Common myeloid progenitor, CD34-positive (primary cell): ENCODE measurements at regions not wholly inside any gene's neighbourhood (a gene's known extent, or its start where the extent isn't known, plus 50 kb on each side); places are given as distances from the start of the nearest gene placed in this dataset.

Experiments
- CTCF ChIA-PET: fragments of 350-600 bp; sonication (Branson Sonifier 250); formaldehyde crosslinking; loops from one replicate; lab custom pipeline; 2021; ENCODE audit warnings: antibody characterized with exemption; lab: Charles Lee
- POLR2A ChIA-PET: fragments of 350-600 bp; sonication (Branson Sonifier 250); formaldehyde crosslinking; loops from one replicate; lab custom pipeline; 2021; ENCODE audit warnings: antibody characterized with exemption; lab: Charles Lee
- DNase-seq, 3 donors: peaks; one replicate each; pipeline versions ENCODE4 v3.0.0 to v3.0.0-alpha.2; 2013
- H3K27ac ChIP-seq, 2 experiments: 1 replicate in 1 of 2; 2 replicates in 1 of 2; pipeline ENCODE4 v1.7.0; 2013; ENCODE audit warnings: inconsistent platforms in 2 of 2, low read length in 2 of 2, mild to moderate bottlenecking in 2 of 2, low read depth in 1 of 2, moderate library complexity in 1 of 2; ENCODE audit not compliant: severe bottlenecking in 2 of 2, insufficient read depth in 1 of 2, poor library complexity in 1 of 2
- H3K27me3 ChIP-seq, 5 experiments: replicated peaks in 2 of 5; 1 replicate in 3 of 5; 2 replicates in 2 of 5; pipeline versions ENCODE4 v1.6.1 to v1.7.0; 2013; ENCODE audit warnings: low read length in 4 of 5, mild to moderate bottlenecking in 2 of 5, moderate library complexity in 2 of 5, inconsistent platforms in 1 of 5; ENCODE audit not compliant: insufficient read depth in 5 of 5, control insufficient read depth in 4 of 5
- H3K36me3 ChIP-seq, 4 experiments: 1 replicate in 2 of 4; 2 replicates in 2 of 4; pipeline versions ENCODE4 v1.6.1 to v1.7.0; 2013; ENCODE audit warnings: low read length in 3 of 4, control low read depth in 1 of 4, mild to moderate bottlenecking in 1 of 4; ENCODE audit not compliant: control insufficient read depth in 4 of 4, insufficient read depth in 4 of 4
- H3K4me1 ChIP-seq, 4 experiments: 1 replicate in 3 of 4; 2 replicates in 1 of 4; pipeline versions ENCODE4 v1.6.1 to v1.7.1; 2013; ENCODE audit warnings: low read length in 3 of 4, mild to moderate bottlenecking in 3 of 4, control low read depth in 1 of 4, inconsistent platforms in 1 of 4, moderate library complexity in 1 of 4; ENCODE audit not compliant: control insufficient read depth in 4 of 4, insufficient read depth in 4 of 4; ENCODE audit errors: control extremely low read depth in 1 of 4
- H3K4me3 ChIP-seq, 7 experiments: 1 replicate in 4 of 7; 2 replicates in 3 of 7; pipeline versions ENCODE4 v1.5.1 to v1.7.0; 2013; ENCODE audit warnings: mild to moderate bottlenecking in 7 of 7, low read length in 6 of 7, moderate library complexity in 6 of 7, inconsistent platforms in 2 of 7, low read depth in 2 of 7, control low read depth in 1 of 7; ENCODE audit not compliant: insufficient read depth in 4 of 7, control insufficient read depth in 1 of 7; ENCODE audit errors: extremely low read depth in 1 of 7
- H3K9me3 ChIP-seq, 5 experiments: 1 replicate in 4 of 5; 2 replicates in 1 of 5; pipeline versions ENCODE4 v1.6.1 to v1.7.1; 2013; ENCODE audit warnings: low read length in 4 of 5, mild to moderate bottlenecking in 2 of 5, inconsistent platforms in 1 of 5, low read depth in 1 of 5, moderate library complexity in 1 of 5; ENCODE audit not compliant: control insufficient read depth in 4 of 5, insufficient read depth in 2 of 5; ENCODE audit errors: control extremely low read depth in 1 of 5
- WGBS: methylation state at CpG from one replicate; pipeline ENCODE4 v1.1.5; 2013; ENCODE audit not compliant: insufficient coverage; 5-methylcytosine and 5-hydroxymethylcytosine counted together

DNA sequence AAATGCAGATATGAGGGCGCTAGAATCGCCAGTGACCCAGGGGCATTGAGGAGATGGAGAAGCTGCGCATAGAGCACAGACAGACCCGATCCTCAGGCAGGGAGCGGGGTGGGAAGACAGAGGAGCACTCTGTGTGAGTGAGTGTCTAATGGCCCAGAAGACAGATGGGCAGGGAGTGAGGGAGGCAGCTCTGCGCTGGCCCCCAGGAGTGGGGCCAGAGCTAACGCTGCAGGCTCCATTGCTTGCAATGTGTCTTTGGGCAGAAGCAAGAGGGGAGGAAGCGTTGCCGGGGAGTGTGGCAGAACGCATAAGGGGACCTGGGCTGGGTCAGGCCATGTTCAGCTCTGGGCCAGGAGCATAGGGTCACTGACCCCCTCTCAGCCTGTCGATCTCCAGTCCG, 207.0 kb downstream of the TBXT start:
- DNase-seq = no peak
- WGBS = 86% methylated on average over 10 of the region's 12 CpGs
- ChIA-PET CTCF (no interaction called here), POLR2A (no interaction called here)
- no peak overlapping the region for H3K4me3 ChIP-seq
- no peaks in the 10 kb centered on the region for H3K9me3 ChIP-seq
- H3K27ac ChIP-seq = no peak overlapping the region
- no peaks in the 10 kb centered on the region for H3K36me3 ChIP-seq
- H3K27me3 ChIP-seq = peaks cover 0 to 8% (median 0%) of the 10 kb centered on the region in 5 experiments
- no peaks in the 10 kb centered on the region for H3K4me1 ChIP-seq

GRCh38 chr6:165959627-165960026, 208.0 kb downstream of the TBXT start:
- H3K27ac ChIP-seq = no peak overlapping the region
- DNase-seq = no peak
- H3K36me3 ChIP-seq = no peaks in the 10 kb centered on the region
- H3K4me1 ChIP-seq = no peaks in the 10 kb centered on the region
- 79% methylated on average over 5 of the region's 5 CpGs for WGBS
- H3K9me3 ChIP-seq = no peaks in the 10 kb centered on the region
- ChIA-PET CTCF (no interaction called here), POLR2A (no interaction called here)
- H3K4me3 ChIP-seq = no peak overlapping the region
- H3K27me3 ChIP-seq = peaks cover 0 to 7% (median 0%) of the 10 kb centered on the region in 5 experiments

DNA sequence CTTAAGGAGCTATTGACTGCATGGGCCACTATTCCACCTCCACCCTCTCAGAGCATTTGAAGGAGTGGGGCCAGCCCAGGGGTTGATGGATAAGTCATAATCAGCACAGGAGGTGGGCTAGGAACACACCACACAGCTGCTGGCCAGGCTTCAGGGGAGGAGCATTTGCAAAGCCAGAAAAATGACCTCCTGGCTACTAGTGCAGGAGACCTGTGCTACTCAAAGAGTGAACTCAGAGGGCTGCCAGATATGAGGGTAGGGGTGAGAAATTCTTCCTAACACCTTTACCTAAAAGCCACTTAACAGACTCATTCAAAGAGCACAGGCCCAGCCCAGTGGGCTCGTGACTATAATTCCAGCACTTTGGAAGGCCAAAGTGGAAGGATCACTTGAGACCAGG, 210.8 kb downstream of the TBXT start:
- no peak overlapping the region for H3K4me3 ChIP-seq
- H3K4me1 ChIP-seq = no peaks in the 10 kb centered on the region
- ChIA-PET POLR2A (no interaction called here), CTCF (no interaction called here)
- no peaks in the 10 kb centered on the region for H3K9me3 ChIP-seq
- no peak overlapping the region for H3K27ac ChIP-seq
- DNase-seq = no peak
- H3K36me3 ChIP-seq = no peaks in the 10 kb centered on the region
- 80% methylated on average over 1 of the region's 1 CpG for WGBS
- peaks cover 0 to 8% (median 0%) of the 10 kb centered on the region in 5 experiments for H3K27me3 ChIP-seq

DNA sequence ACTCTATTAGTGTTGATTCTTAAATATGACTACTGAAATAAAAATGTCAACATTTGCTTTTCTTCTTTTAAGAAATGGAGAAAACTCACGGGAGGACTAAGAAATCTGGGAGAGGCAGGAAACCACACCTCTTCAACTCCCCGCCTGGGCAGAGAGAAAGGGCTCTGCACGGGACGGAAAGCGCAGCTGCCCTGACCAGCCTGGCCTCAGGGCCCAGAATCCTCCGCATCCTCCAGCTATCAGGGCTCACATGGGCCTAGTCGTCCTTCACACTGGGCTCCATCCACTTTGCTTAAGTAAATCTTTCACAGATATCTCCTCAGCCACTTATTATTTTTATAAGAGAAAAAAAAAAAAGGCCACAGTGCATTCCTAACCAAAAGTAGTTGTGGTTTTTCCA, 215.1 kb downstream of the TBXT start:
- Histone ChIP-seq H3K36me3 (no peaks in the 10 kb centered on the region), H3K9me3 (no peaks in the 10 kb centered on the region), H3K27me3 (peaks cover 0 to 17% (median 2%) of the 10 kb centered on the region in 5 experiments), H3K4me3 (no peak overlapping the region), H3K4me1 (no peaks in the 10 kb centered on the region), H3K27ac (no peak overlapping the region)
- POLR2A ChIA-PET = no interaction called here
- WGBS = 58% methylated on average over 7 of the region's 7 CpGs
- CTCF ChIA-PET = interaction anchor here (1.3 kb wide), 1 partner anchor 14 kb away, joined by 3 read pairs; no protein-coding TSS in a partner anchor
- DNase-seq = no peak

- H3K36me3 ChIP-seq = no peaks in the 10 kb centered on the region
- no peak for DNase-seq
- POLR2A ChIA-PET = no interaction called here
- H3K4me1 ChIP-seq = no peaks in the 10 kb centered on the region
- no peak overlapping the region for H3K27ac ChIP-seq
- WGBS = 100% methylated on average over 6 of the region's 6 CpGs
- no peaks in the 10 kb centered on the region for H3K9me3 ChIP-seq
- no peak overlapping the region for H3K4me3 ChIP-seq
- H3K27me3 ChIP-seq = peaks cover 0 to 17% (median 2%) of the 10 kb centered on the region in 5 experiments
- CTCF ChIA-PET = no interaction called here
Observed at GRCh38 chr6:165950316-165950715, 217.3 kb downstream of the TBXT start.

DNA sequence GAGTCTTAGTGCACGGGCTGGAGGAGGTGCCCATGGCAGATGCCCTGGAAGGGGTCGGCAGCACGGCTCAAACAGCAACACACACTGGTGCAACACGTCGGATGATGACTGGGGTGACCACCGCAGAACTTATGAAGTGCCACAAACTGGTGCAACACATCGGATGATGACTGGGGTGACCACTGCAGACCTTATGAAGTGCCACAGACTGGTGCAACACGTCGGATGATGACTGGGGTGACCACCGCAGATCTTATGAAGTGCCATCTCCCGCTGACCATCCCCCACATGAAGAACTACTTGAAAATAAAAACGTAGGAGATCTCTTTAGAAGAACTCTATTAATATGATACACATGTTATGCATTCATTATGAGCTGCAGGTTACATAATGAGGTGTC, 218.3 kb downstream of the TBXT start:
- peaks cover 0 to 14% (median 2%) of the 10 kb centered on the region in 5 experiments for H3K27me3 ChIP-seq
- no peaks in the 10 kb centered on the region for H3K36me3 ChIP-seq
- 98% methylated on average over 8 of the region's 12 CpGs for WGBS
- H3K4me1 ChIP-seq = no peaks in the 10 kb centered on the region
- CTCF ChIA-PET = no interaction called here
- H3K9me3 ChIP-seq = no peaks in the 10 kb centered on the region
- DNase-seq = no peak
- no peak overlapping the region for H3K27ac ChIP-seq
- H3K4me3 ChIP-seq = no peak overlapping the region
- POLR2A ChIA-PET = no interaction called here

- peaks cover 0 to 10% (median 3%) of the 10 kb centered on the region in 5 experiments for H3K27me3 ChIP-seq
- no peaks in the 10 kb centered on the region for H3K4me1 ChIP-seq
- CTCF ChIA-PET = no interaction called here
- H3K27ac ChIP-seq = no peak overlapping the region
- 90% methylated on average over 2 of the region's 2 CpGs for WGBS
- peak in 1 of 3 donors; percentile 3 for DNase-seq
- no peaks in the 10 kb centered on the region for H3K36me3 ChIP-seq
- POLR2A ChIA-PET = no interaction called here
- H3K9me3 ChIP-seq = peaks cover 0 to 6% (median 0%) of the 10 kb centered on the region in 5 experiments
- H3K4me3 ChIP-seq = no peak overlapping the region
Observed at GRCh38 chr6:165944002-165944466, 223.6 kb downstream of the TBXT start.
